ENCODE measurements at regions not wholly inside any gene's neighbourhood (a gene's known extent, or its start where the extent isn't known, plus 50 kb on each side); places are given as distances from the start of the nearest gene placed in this dataset.

GRCh38 chr9:13487071-13487470 lies 207.6 kb upstream of the MPDZ start:
- no peak for TF ChIP-seq CTCF (IDR thresholded peaks at IDR 0.05)
- no peak for TF ChIP-seq ZFX (IDR thresholded peaks at IDR 0.05; ENCODE audit: borderline replicate concordance)
